ENCODE measurements at regions not wholly inside any gene's neighbourhood (a gene's known extent, or its start where the extent isn't known, plus 50 kb on each side); places are given as distances from the start of the nearest gene placed in this dataset.
"Not testable (repeated sequence)": the region's sequence is repeated elsewhere in the genome, so short reads cannot be mapped to it uniquely, and the experiment has no call there.

DNA sequence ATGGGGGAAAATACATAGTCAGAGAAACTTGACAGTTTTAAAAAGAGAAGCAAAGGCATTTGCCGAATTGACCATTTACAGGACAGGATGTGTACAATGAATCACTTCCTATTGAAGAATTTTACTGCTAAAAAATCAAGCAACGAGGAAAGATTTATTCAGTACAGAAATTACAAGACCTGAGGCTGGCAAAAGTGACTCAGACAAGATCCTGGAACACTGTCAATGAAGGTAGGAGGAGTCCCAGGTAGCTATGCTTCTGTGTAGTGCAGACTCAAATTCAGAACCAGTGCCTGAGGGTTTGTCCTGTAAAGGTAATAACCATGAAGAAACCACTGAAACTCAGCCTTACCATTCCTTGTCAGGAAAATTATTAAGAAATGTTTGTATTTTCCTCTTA is 120.9 kb downstream of the ZMAT3 start:
- H3K27me3 ChIP-seq, result no peaks in the 10 kb centered on the region
- no peaks in the 10 kb centered on the region for H3K4me1 ChIP-seq
- H3K9me3 ChIP-seq, result no peaks in the 10 kb centered on the region
- TF ChIP-seq, protein P1, sequence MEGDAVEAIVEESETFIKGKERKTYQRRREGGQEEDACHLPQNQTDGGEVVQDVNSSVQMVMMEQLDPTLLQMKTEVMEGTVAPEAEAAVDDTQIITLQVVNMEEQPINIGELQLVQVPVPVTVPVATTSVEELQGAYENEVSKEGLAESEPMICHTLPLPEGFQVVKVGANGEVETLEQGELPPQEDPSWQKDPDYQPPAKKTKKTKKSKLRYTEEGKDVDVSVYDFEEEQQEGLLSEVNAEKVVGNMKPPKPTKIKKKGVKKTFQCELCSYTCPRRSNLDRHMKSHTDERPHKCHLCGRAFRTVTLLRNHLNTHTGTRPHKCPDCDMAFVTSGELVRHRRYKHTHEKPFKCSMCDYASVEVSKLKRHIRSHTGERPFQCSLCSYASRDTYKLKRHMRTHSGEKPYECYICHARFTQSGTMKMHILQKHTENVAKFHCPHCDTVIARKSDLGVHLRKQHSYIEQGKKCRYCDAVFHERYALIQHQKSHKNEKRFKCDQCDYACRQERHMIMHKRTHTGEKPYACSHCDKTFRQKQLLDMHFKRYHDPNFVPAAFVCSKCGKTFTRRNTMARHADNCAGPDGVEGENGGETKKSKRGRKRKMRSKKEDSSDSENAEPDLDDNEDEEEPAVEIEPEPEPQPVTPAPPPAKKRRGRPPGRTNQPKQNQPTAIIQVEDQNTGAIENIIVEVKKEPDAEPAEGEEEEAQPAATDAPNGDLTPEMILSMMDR (IDR thresholded peaks at IDR 0.05), result no peak
- no peak for DNase-seq (ENCODE audit: low spot score in 2 of 2)
- H3K36me3 ChIP-seq, result no peaks in the 10 kb centered on the region
- H3K4me3 ChIP-seq, result no peak overlapping the region
- intact Hi-C loops (cut with DNase I), result no loop called here
- H3K27ac ChIP-seq, result no peak overlapping the region

- intact Hi-C loops (cut with DNase I), result no loop called here
- no peaks in the 10 kb centered on the region for H3K4me1 ChIP-seq
- H3K4me3 ChIP-seq, result no peak overlapping the region
- no peaks in the 10 kb centered on the region for H3K36me3 ChIP-seq
- H3K27ac ChIP-seq, result no peak overlapping the region
- H3K9me3 ChIP-seq, result no peaks in the 10 kb centered on the region
- no peaks in the 10 kb centered on the region for H3K27me3 ChIP-seq
- TF ChIP-seq, protein P1 (IDR thresholded peaks at IDR 0.05), result no peak
- no peak for DNase-seq (ENCODE audit: low spot score in 2 of 2)
Measured at GRCh38 chr3:178949896-178950295, 121.7 kb downstream of the ZMAT3 start.

GRCh38 chr3:178948546-178948945 is 123.1 kb downstream of the ZMAT3 start:
- intact Hi-C loops (cut with DNase I), result no loop called here

DNA sequence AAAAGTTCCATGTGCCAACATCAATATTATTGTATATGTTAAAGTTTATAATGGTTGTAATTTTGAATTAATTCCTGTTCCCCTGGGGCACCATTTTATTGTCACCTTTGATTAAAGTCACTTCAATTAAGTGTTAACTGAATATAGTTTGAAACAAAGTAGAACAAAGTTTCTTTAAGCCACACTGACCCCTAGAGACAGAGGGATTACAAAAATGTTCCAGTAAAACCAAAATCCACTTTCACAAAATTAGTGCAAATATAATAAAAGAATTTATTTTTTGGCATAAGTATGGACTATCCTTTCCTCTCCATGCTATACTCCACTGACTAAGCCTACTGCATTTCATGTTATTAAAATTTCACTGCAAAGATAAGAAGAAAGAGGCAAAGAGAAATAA is 123.9 kb downstream of the ZMAT3 start:
- TF ChIP-seq, protein P1 (IDR thresholded peaks at IDR 0.05), result no peak
- intact Hi-C loops (cut with DNase I), result no loop called here
- no peaks in the 10 kb centered on the region for H3K27me3 ChIP-seq
- H3K4me1 ChIP-seq, result no peaks in the 10 kb centered on the region
- H3K27ac ChIP-seq, result no peak overlapping the region
- H3K9me3 ChIP-seq, result no peaks in the 10 kb centered on the region
- DNase-seq (ENCODE audit: low spot score in 2 of 2), result no peak
- no peak overlapping the region for H3K4me3 ChIP-seq
- H3K36me3 ChIP-seq, result no peaks in the 10 kb centered on the region

More at GRCh38 chr3:178948546-178948945, 123.1 kb downstream of the ZMAT3 start:
- no peaks in the 10 kb centered on the region for H3K4me1 ChIP-seq
- no peak for DNase-seq (ENCODE audit: low spot score in 2 of 2)
- no peak overlapping the region for H3K27ac ChIP-seq
- H3K4me3 ChIP-seq, result no peak overlapping the region
- no peaks in the 10 kb centered on the region for H3K36me3 ChIP-seq
- no peaks in the 10 kb centered on the region for H3K9me3 ChIP-seq
- TF ChIP-seq, protein P1 (IDR thresholded peaks at IDR 0.05), result no peak
- H3K27me3 ChIP-seq, result no peaks in the 10 kb centered on the region

DNA sequence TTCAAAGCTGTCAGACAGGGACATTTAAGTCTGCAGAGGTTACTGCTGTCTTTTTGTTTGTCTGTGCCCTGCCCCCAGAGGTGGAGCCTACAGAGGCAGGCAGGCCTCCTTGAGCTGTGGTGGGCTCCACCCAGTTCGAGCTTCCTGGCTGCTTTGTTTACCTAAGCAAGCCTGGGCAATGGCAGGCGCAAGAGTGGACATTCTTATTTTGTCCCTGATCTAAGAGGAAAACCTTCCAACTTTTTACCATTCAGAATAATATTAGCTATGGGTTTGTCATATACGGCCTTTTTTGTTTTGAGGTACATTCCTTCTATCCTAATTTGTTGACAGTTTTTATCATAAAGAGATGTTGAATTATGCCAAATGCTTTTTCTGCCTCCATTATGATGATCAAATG is 129.3 kb downstream of the ZMAT3 start:
- intact Hi-C loops (cut with DNase I); H3K9me3 ChIP-seq; DNase-seq (ENCODE audit: low spot score in 2 of 2): not testable (repeated sequence)

DNA sequence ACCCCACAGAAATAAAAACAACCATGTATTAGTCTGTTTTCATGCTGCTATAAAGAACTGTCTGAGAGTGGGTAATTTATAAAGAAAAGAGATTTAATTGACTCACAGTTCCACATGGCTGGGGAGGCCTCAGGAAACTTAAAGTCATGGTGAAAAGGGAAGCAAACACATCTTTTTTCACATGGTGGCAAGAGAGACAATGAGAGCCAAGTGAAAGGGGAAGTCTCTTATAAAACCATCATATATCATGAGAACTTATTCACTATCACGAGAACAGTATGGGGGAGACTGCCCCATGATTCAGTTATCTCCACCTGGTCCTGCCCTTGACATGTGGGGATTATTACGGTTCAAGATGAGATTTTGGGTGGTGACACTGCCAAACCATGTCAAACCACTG is 141.5 kb downstream of the ZMAT3 start:
- TF ChIP-seq, protein P1 (IDR thresholded peaks at IDR 0.05), result no peak
- Histone ChIP-seq H3K27me3 (no peaks in the 10 kb centered on the region), H3K4me1 (no peaks in the 10 kb centered on the region), H3K36me3 (no peaks in the 10 kb centered on the region), H3K4me3 (no peak overlapping the region), H3K9me3 (peaks cover 0 to 45% of the 10 kb centered on the region in 2 donors), H3K27ac (no peak overlapping the region)
- intact Hi-C loops (cut with DNase I), result no loop called here
- no peak for DNase-seq (ENCODE audit: low spot score in 2 of 2)

More for the DNA sequence above, 129.3 kb downstream of the ZMAT3 start:
- H3K4me3 ChIP-seq, H3K27me3 ChIP-seq, H3K4me1 ChIP-seq, H3K27ac ChIP-seq, H3K36me3 ChIP-seq: not testable (repeated sequence)

Data from ascending aorta (tissue), 2 donors.